Endothelial cell of umbilical vein (primary cell): ENCODE measurements at regions not wholly inside any gene's neighbourhood (a gene's known extent, or its start where the extent isn't known, plus 50 kb on each side); places are given as distances from the start of the nearest gene placed in this dataset.

Experiments used
- BruUV-seq: library from RNA; stranded (reverse); fragments of 400-500 nt; replicated peaks from 2 replicates; lab custom pipeline; 2021; lab: Mats Ljungman, UMichigan
- CTCF ChIA-PET: fragments of 300-600, 350-600 bp; sonication (Branson Sonifier 250); formaldehyde crosslinking; loops from one replicate; lab custom pipeline; 2021; ENCODE audit warnings: antibody characterized with exemption, inconsistent platforms; lab: Charles Lee
- POLR2A ChIA-PET: fragments of 300-600, 350-600 bp; sonication (Branson Sonifier 250); formaldehyde crosslinking; loops from one replicate; lab custom pipeline; 2021; ENCODE audit warnings: antibody characterized with exemption, inconsistent platforms; lab: Charles Lee
- DNase-seq: peaks from one replicate; pipeline ENCODE4 v3.0.0-alpha.2; 2011; ENCODE audit warnings: low read depth, low spot score
- FAIRE-seq: peaks from 2 replicates; lab custom pipeline; 2011; peaks lifted over from hg19 to GRCh38; lab: Jason Lieb, UNC
- H2AFZ ChIP-seq: 2 replicates; pipeline ENCODE4 v1.6.0; 2012; ENCODE audit warnings: low read depth, low read length, control low read depth, inconsistent platforms
- H3K27ac ChIP-seq: 2 replicates; pipeline ENCODE4 v1.5.1; 2011; ENCODE audit warnings: low read depth, mild to moderate bottlenecking, control low read depth, low read length, moderate library complexity; ENCODE audit not compliant: insufficient read depth
- H3K27me3 ChIP-seq, 2 experiments: 2 replicates each; pipeline versions ENCODE4 v1.6.0 to v1.6.1; 2011; ENCODE audit warnings: low read length in 2 of 2, mixed read lengths in 1 of 2; ENCODE audit not compliant: control insufficient read depth in 2 of 2, insufficient read depth in 2 of 2
- H3K36me3 ChIP-seq, 2 experiments: 2 replicates in 1 of 2; 3 replicates in 1 of 2; pipeline ENCODE4 v1.5.1; 2011; ENCODE audit warnings: low read length in 2 of 2, mild to moderate bottlenecking in 1 of 2, moderate library complexity in 1 of 2; ENCODE audit not compliant: control insufficient read depth in 2 of 2, insufficient read depth in 2 of 2; ENCODE audit errors: extremely low read depth in 1 of 2
- H3K4me1 ChIP-seq: 3 replicates; pipeline ENCODE4 v1.5.1; 2011; ENCODE audit warnings: mild to moderate bottlenecking, low read length; ENCODE audit not compliant: control insufficient read depth, insufficient read depth; ENCODE audit errors: extremely low read depth
- H3K4me2 ChIP-seq: 2 replicates; pipeline ENCODE4 v1.6.1; 2011; ENCODE audit warnings: low read length, control low read depth, mixed read lengths; ENCODE audit not compliant: insufficient read depth
- H3K4me3 ChIP-seq, 3 experiments: fragments of 200-600 bp in 1 of 3; sonication (generic), shearing (Covaris generic) in 1 of 3; replicated peaks in 1 of 3; 2 replicates each; pipeline ENCODE4 v1.5.1; 2011 to 2016; ENCODE audit warnings: control low read depth in 3 of 3, low read length in 3 of 3, mild to moderate bottlenecking in 2 of 3, inconsistent platforms in 1 of 3, low read depth in 1 of 3, moderate library complexity in 1 of 3; ENCODE audit not compliant: insufficient read depth in 1 of 3
- H3K79me2 ChIP-seq: 2 replicates; pipeline ENCODE4 v1.6.0; 2012; ENCODE audit warnings: low read length, inconsistent platforms; ENCODE audit not compliant: control insufficient read depth, insufficient read depth
- H3K9ac ChIP-seq: replicated peaks from 2 replicates; pipeline ENCODE3; 2011; ENCODE audit warnings: low read length, control low read depth; ENCODE audit not compliant: insufficient read depth; ENCODE audit errors: extremely low read depth
- H3K9me1 ChIP-seq: replicated peaks from 3 replicates; pipeline ENCODE4 v1.6.0; 2011; ENCODE audit warnings: mild to moderate bottlenecking, low read length; ENCODE audit not compliant: control insufficient read depth, insufficient read depth; ENCODE audit errors: extremely low read depth
- H3K9me3 ChIP-seq: replicated peaks from 2 replicates; pipeline ENCODE4 v1.5.1; 2012; ENCODE audit warnings: low read length, inconsistent platforms; ENCODE audit not compliant: control insufficient read depth, insufficient read depth
- H4K20me1 ChIP-seq: replicated peaks from 2 replicates; pipeline ENCODE3; 2011; ENCODE audit warnings: mild to moderate bottlenecking, low read length; ENCODE audit not compliant: control insufficient read depth, insufficient read depth; ENCODE audit errors: extremely low read depth
- CTCF ChIP-seq, 2 donors: IDR thresholded peaks; 1 replicate in 1 of 2; 2 replicates in 1 of 2; pipeline ENCODE4 v1.5.1; 2011; ENCODE audit warnings: low read length in 2 of 2, mild to moderate bottlenecking in 2 of 2, moderate library complexity in 2 of 2, control low read depth in 1 of 2, inconsistent platforms in 1 of 2, low read depth in 1 of 2; ENCODE audit not compliant: insufficient read depth in 1 of 2; ENCODE audit errors: extremely low read depth in 1 of 2
- EZH2 ChIP-seq: IDR thresholded peaks from 2 replicates; pipeline ENCODE4 v1.6.1; 2012; ENCODE audit warnings: borderline replicate concordance, low read depth, mild to moderate bottlenecking, moderate library complexity, low read length, inconsistent platforms; ENCODE audit not compliant: severe bottlenecking
- FOS ChIP-seq: IDR thresholded peaks from 2 replicates; pipeline ENCODE4 v1.6.1; 2011; ENCODE audit warnings: mild to moderate bottlenecking, low read length, moderate library complexity, borderline replicate concordance; ENCODE audit not compliant: insufficient read depth
- GATA2 ChIP-seq: IDR thresholded peaks from 2 replicates; pipeline ENCODE4 v1.7.0; 2011; ENCODE audit warnings: low read depth, mild to moderate bottlenecking, moderate library complexity, mixed read lengths, low read length; ENCODE audit not compliant: insufficient read length, insufficient read depth
- JUN ChIP-seq: IDR thresholded peaks from 2 replicates; pipeline ENCODE4 v1.6.1; 2011; ENCODE audit warnings: borderline replicate concordance, low read depth; ENCODE audit not compliant: insufficient read length, insufficient read depth
- MAX ChIP-seq: IDR thresholded peaks from 2 replicates; pipeline ENCODE4 v1.6.1; 2011; ENCODE audit not compliant: insufficient read depth, insufficient read length
- MYC ChIP-seq: IDR thresholded peaks from one replicate; pipeline ENCODE4 v1.6.1; 2011; ENCODE audit warnings: mild to moderate bottlenecking, low read depth, low read length
- POLR2A ChIP-seq: IDR thresholded peaks from 2 replicates; pipeline ENCODE4 v1.6.1; 2012; ENCODE audit warnings: low read depth, mild to moderate bottlenecking, control low read depth, low read length
- POLR2AphosphoS5 ChIP-seq: IDR thresholded peaks from 2 replicates; pipeline ENCODE4 v1.6.1; 2012; ENCODE audit warnings: low read depth, mild to moderate bottlenecking, control low read depth, low read length, moderate library complexity; ENCODE audit not compliant: insufficient read depth
- dilution Hi-C: fragments of 300-500 bp; cut with MboI; formaldehyde crosslinking; loops from one replicate; pipeline ENCODE4 v1.15.0; 2019; ENCODE audit warnings: low sequenced_read_pairs; ENCODE audit not compliant: extremely low pct_ligation_motif_present
- intact Hi-C: fragments of 100-400 bp; cut with micrococcal nuclease; formaldehyde crosslinking; loops from one replicate; pipeline ENCODE4 v1.10.0; 2022

GRCh38 chr10:55747244-55747643 is 613.8 kb downstream of the ZWINT start:
- no TSS peak for BruUV-seq
- Histone ChIP-seq H3K4me2 (no peak overlapping the region), H3K4me1 (no peaks in the 10 kb centered on the region), H3K27me3 (no peaks in the 10 kb centered on the region), H2AFZ (no peak overlapping the region), H4K20me1 (no peaks in the 10 kb centered on the region), H3K9me3 (no peaks in the 10 kb centered on the region), H3K36me3 (no peaks in the 10 kb centered on the region), H3K27ac (no peak overlapping the region), H3K79me2 (no peaks in the 10 kb centered on the region), H3K9ac (no peak overlapping the region), H3K9me1 (no peaks in the 10 kb centered on the region), H3K4me3 (no peak overlapping the region)
- POLR2A ChIA-PET: no interaction called here
- dilution Hi-C loops (no loop called here), intact Hi-C loops (no loop called here)
- CTCF ChIA-PET: no interaction called here
- no peak for TF ChIP-seq MYC
- no peak for TF ChIP-seq MAX
- no peak for TF ChIP-seq POLR2A
- no peak for TF ChIP-seq GATA2
- no peak for TF ChIP-seq CTCF (IDR thresholded peaks at IDR 0.05; ENCODE audit: extremely low read depth in 1 of 2, insufficient read depth in 1 of 2, low read depth in 1 of 2, low read length in 2 of 2)
- TF ChIP-seq EZH2: no peak
- TF ChIP-seq FOS: no peak
- TF ChIP-seq POLR2AphosphoS5: no peak
- TF ChIP-seq JUN: no peak
- no peak for DNase-seq
- FAIRE-seq: no peak
